ENCODE measurements at regions not wholly inside any gene's neighbourhood (a gene's known extent, or its start where the extent isn't known, plus 50 kb on each side); places are given as distances from the start of the nearest gene placed in this dataset.

GRCh38 chr2:173647681-173648311 lies 293.1 kb downstream of the CDCA7 start:
- Histone ChIP-seq H3K27ac (ENCODE audit: low read depth, low read length) (no peak overlapping the region), H3K4me3 (ENCODE audit: insufficient read depth, low read length, poor library complexity, severe bottlenecking) (no peak overlapping the region), H3K36me3 (ENCODE audit: low read length) (no peaks in the 10 kb centered on the region), H3K4me2 (ENCODE audit: low read depth, low read length, poor library complexity, severe bottlenecking) (no peak overlapping the region), H2AFZ (ENCODE audit: low read depth, low read length, severe bottlenecking) (no peak overlapping the region), H3K9me3 (ENCODE audit: insufficient read depth, low read length) (no peaks in the 10 kb centered on the region), H3K9ac (ENCODE audit: low read length) (no peak overlapping the region), H3K79me2 (ENCODE audit: insufficient read depth, low read length) (no peaks in the 10 kb centered on the region), H3F3A (ENCODE audit: insufficient read depth) (no peaks in the 10 kb centered on the region), H3K27me3 (ENCODE audit: low read length) (no peaks in the 10 kb centered on the region), H4K20me1 (ENCODE audit: low read depth, low read length) (no peaks in the 10 kb centered on the region), H3K9me2 (replicated peaks; ENCODE audit: insufficient read depth, low read length) (no peaks in the 10 kb centered on the region)
- no peak for TF ChIP-seq CTCF (IDR thresholded peaks at IDR 0.05; ENCODE audit: insufficient read depth, low read length, poor library complexity, severe bottlenecking)
- no peak for TF ChIP-seq EZH2phosphoT487 (conservative IDR thresholded peaks at IDR 0.05; ENCODE audit: low read length)

- Histone ChIP-seq H4K20me1 (ENCODE audit: low read depth, low read length) (no peaks in the 10 kb centered on the region), H3K9ac (ENCODE audit: low read length) (no peak overlapping the region), H3K4me2 (ENCODE audit: low read depth, low read length, poor library complexity, severe bottlenecking) (no peak overlapping the region), H3K9me2 (replicated peaks; ENCODE audit: insufficient read depth, low read length) (no peaks in the 10 kb centered on the region), H3K79me2 (ENCODE audit: insufficient read depth, low read length) (no peaks in the 10 kb centered on the region), H3K27ac (ENCODE audit: low read depth, low read length) (no peak overlapping the region), H3K36me3 (ENCODE audit: low read length) (no peaks in the 10 kb centered on the region), H3F3A (ENCODE audit: insufficient read depth) (no peaks in the 10 kb centered on the region), H3K9me3 (ENCODE audit: insufficient read depth, low read length) (no peaks in the 10 kb centered on the region), H3K27me3 (ENCODE audit: low read length) (no peaks in the 10 kb centered on the region), H3K4me3 (ENCODE audit: insufficient read depth, low read length, poor library complexity, severe bottlenecking) (no peak overlapping the region), H2AFZ (ENCODE audit: low read depth, low read length, severe bottlenecking) (no peak overlapping the region)
- TF ChIP-seq CTCF (IDR thresholded peaks at IDR 0.05; ENCODE audit: insufficient read depth, low read length, poor library complexity, severe bottlenecking) (no peak), EZH2phosphoT487 (conservative IDR thresholded peaks at IDR 0.05; ENCODE audit: low read length) (no peak)
Measured at GRCh38 chr2:173648816-173649215, 294.1 kb downstream of the CDCA7 start.

GRCh38 chr2:173649527-173650219 lies 295.0 kb downstream of the CDCA7 start:
- TF ChIP-seq EZH2phosphoT487 (conservative IDR thresholded peaks at IDR 0.05; ENCODE audit: low read length) (no peak), CTCF (IDR thresholded peaks at IDR 0.05; ENCODE audit: insufficient read depth, low read length, poor library complexity, severe bottlenecking) (no peak)
- H3K27ac ChIP-seq (ENCODE audit: low read depth, low read length) = no peak overlapping the region
- H3K4me2 ChIP-seq (ENCODE audit: low read depth, low read length, poor library complexity, severe bottlenecking) = no peak overlapping the region
- H3K9me3 ChIP-seq (ENCODE audit: insufficient read depth, low read length) = no peaks in the 10 kb centered on the region
- no peak overlapping the region for H3K4me3 ChIP-seq (ENCODE audit: insufficient read depth, low read length, poor library complexity, severe bottlenecking)
- H3K79me2 ChIP-seq (ENCODE audit: insufficient read depth, low read length) = no peaks in the 10 kb centered on the region
- no peaks in the 10 kb centered on the region for H3K27me3 ChIP-seq (ENCODE audit: low read length)
- H3K9me2 ChIP-seq (replicated peaks; ENCODE audit: insufficient read depth, low read length) = no peaks in the 10 kb centered on the region
- H3F3A ChIP-seq (ENCODE audit: insufficient read depth) = no peaks in the 10 kb centered on the region
- H2AFZ ChIP-seq (ENCODE audit: low read depth, low read length, severe bottlenecking) = no peak overlapping the region
- no peaks in the 10 kb centered on the region for H4K20me1 ChIP-seq (ENCODE audit: low read depth, low read length)
- H3K36me3 ChIP-seq (ENCODE audit: low read length) = no peaks in the 10 kb centered on the region
- H3K9ac ChIP-seq (ENCODE audit: low read length) = no peak overlapping the region
